Kidney (tissue), 13 donors: ENCODE measurements at regions not wholly inside any gene's neighbourhood (a gene's known extent, or its start where the extent isn't known, plus 50 kb on each side); places are given as distances from the start of the nearest gene placed in this dataset.

Source experiments
- DNase-seq, 5 donors: peaks; one replicate each; pipeline ENCODE4 v3.0.0-alpha.2; 2013 to 2020
- FAIRE-seq: peaks from 2 replicates; lab custom pipeline; 2012; peaks lifted over from hg19 to GRCh38; lab: Jason Lieb, UNC
- H3K27ac ChIP-seq, 2 donors: one replicate each; pipeline ENCODE4 v1.7.0; 2013; ENCODE audit warnings: low read depth in 2 of 2, low read length in 2 of 2, inconsistent platforms in 1 of 2
- H3K27me3 ChIP-seq: one replicate; pipeline ENCODE4 v1.7.1; 2013; ENCODE audit warnings: low read length, inconsistent platforms; ENCODE audit not compliant: control insufficient read depth, insufficient read depth
- H3K36me3 ChIP-seq, 3 donors: one replicate each; pipeline versions ENCODE4 v1.7.0 to v1.7.1; 2013; ENCODE audit warnings: low read length in 3 of 3, control low read depth in 1 of 3, inconsistent platforms in 1 of 3; ENCODE audit not compliant: insufficient read depth in 3 of 3, control insufficient read depth in 2 of 3
- H3K4me1 ChIP-seq, 3 donors: one replicate each; pipeline versions ENCODE4 v1.7.0 to v1.7.1; 2013; ENCODE audit warnings: low read length in 3 of 3, inconsistent platforms in 1 of 3, low read depth in 1 of 3; ENCODE audit not compliant: control insufficient read depth in 2 of 3, insufficient read depth in 2 of 3
- H3K4me3 ChIP-seq, 3 donors: one replicate each; pipeline versions ENCODE4 v1.7.0 to v1.8.1; 2013; ENCODE audit warnings: low read length in 3 of 3, control low read depth in 1 of 3, inconsistent platforms in 1 of 3
- H3K9ac ChIP-seq, 3 donors: one replicate each; pipeline versions ENCODE4 v1.7.0 to v1.7.1; 2013; ENCODE audit warnings: low read length in 3 of 3, control low read depth in 1 of 3, inconsistent platforms in 1 of 3
- H3K9me3 ChIP-seq, 3 donors: one replicate each; pipeline versions ENCODE4 v1.7.0 to v1.7.1; 2013; ENCODE audit warnings: low read length in 3 of 3, control low read depth in 1 of 3, inconsistent platforms in 1 of 3; ENCODE audit not compliant: control insufficient read depth in 2 of 3, insufficient read depth in 1 of 3
- intact Hi-C: fragments of 100-400 bp; cut with DNase I; formaldehyde crosslinking; loops from one replicate; pipeline ENCODE4 v1.11.1; 2022
- TF ChIP-seq, protein P1 (sequence below): IDR thresholded peaks from 3 replicates; pipeline ENCODE4 v1.5.1; 2012; ENCODE audit warnings: mild to moderate bottlenecking, moderate library complexity, borderline replicate concordance; ENCODE audit not compliant: insufficient read depth; ENCODE audit errors: extremely low read depth
- donor health status: control.
- donor health status: control.
- donor health status: control.
- donor health status: control.
- donor health status: control.
- donor health status: DM: yes; HTN: yes; CAD: no.
- donor health status: Normal renal cell carcinoma (clear cell type).

- intact Hi-C loops, result no loop called here
- DNase-seq (no peak), FAIRE-seq (no peak)
- Histone ChIP-seq H3K9ac (no peak overlapping the region), H3K9me3 (no peaks in the 10 kb centered on the region), H3K27ac (no peak overlapping the region), H3K4me3 (no peak overlapping the region), H3K4me1 (no peaks in the 10 kb centered on the region), H3K27me3 (no peaks in the 10 kb centered on the region), H3K36me3 (no peaks in the 10 kb centered on the region)
- TF ChIP-seq, protein P1, sequence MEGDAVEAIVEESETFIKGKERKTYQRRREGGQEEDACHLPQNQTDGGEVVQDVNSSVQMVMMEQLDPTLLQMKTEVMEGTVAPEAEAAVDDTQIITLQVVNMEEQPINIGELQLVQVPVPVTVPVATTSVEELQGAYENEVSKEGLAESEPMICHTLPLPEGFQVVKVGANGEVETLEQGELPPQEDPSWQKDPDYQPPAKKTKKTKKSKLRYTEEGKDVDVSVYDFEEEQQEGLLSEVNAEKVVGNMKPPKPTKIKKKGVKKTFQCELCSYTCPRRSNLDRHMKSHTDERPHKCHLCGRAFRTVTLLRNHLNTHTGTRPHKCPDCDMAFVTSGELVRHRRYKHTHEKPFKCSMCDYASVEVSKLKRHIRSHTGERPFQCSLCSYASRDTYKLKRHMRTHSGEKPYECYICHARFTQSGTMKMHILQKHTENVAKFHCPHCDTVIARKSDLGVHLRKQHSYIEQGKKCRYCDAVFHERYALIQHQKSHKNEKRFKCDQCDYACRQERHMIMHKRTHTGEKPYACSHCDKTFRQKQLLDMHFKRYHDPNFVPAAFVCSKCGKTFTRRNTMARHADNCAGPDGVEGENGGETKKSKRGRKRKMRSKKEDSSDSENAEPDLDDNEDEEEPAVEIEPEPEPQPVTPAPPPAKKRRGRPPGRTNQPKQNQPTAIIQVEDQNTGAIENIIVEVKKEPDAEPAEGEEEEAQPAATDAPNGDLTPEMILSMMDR, result no peak
Measured at GRCh38 chr12:88428350-88428749, 151.9 kb downstream of the KITLG start.

GRCh38 chr12:88431246-88431645, 149.0 kb downstream of the KITLG start:
- Histone ChIP-seq H3K36me3 (no peaks in the 10 kb centered on the region), H3K9me3 (no peaks in the 10 kb centered on the region), H3K4me1 (peaks cover 0 to 4% (median 0%) of the 10 kb centered on the region in 3 donors), H3K9ac (no peak overlapping the region), H3K27me3 (no peaks in the 10 kb centered on the region), H3K27ac (no peak overlapping the region), H3K4me3 (no peak overlapping the region)
- DNase-seq (peak in 1 of 5 donors; percentile 4), FAIRE-seq (no peak)
- TF ChIP-seq, protein P1, result no peak
- intact Hi-C loops, result no loop called here

DNA sequence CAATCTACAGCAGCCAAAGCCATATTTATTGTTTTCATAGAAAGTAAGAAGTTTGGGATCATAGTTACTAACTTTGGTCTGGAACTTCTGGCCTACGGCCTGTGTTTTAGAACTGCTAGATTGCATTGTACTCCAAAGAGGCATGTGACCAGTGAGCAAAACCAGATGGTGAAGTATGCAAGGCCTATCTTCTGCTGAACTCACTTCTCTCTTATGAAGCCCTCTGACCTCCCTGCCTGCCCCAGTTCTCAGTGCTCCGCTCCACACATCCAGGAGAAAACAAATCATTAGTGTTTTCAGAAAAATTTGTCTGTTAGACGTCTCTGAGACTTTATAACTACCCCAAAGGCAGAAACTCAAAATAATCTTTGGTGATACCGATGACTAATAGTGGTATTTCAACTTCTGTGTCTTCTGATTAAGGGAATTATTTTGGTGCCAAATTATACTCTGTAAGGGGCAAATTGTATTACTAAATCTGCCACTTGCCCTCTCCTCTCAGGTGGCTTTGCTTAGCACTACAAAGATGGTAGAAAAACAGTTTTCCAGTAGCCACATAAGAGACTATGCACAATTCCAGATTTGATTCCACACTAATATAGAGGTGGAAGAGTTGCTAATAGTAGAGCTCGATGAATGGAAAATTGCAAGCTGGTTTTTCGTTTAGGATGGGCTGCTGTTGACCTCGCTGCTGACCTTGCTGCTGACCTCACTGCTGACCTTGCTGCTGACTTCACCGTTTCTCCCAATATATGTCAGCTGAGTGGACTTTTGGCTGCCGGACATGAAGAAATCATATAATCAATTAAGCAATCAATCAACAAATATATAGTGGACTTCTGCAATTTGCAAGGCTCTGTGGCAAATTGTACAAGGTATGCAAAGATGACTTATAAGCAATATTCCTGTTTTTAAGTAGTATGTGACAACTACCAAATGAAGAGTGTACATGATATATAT, 147.5 kb downstream of the KITLG start:
- DNase-seq, result no peak

More for the DNA sequence above, 147.5 kb downstream of the KITLG start:
- TF ChIP-seq, protein P1, result no peak
- no peak overlapping the region for H3K27ac ChIP-seq
- no peaks in the 10 kb centered on the region for H3K36me3 ChIP-seq
- no peaks in the 10 kb centered on the region for H3K9me3 ChIP-seq
- no peak for FAIRE-seq
- no peaks in the 10 kb centered on the region for H3K27me3 ChIP-seq
- no peak overlapping the region for H3K4me3 ChIP-seq
- H3K9ac ChIP-seq, result no peak overlapping the region
- intact Hi-C loops, result no loop called here
- H3K4me1 ChIP-seq, result peaks cover 0 to 4% (median 0%) of the 10 kb centered on the region in 3 donors
